Fibroblast of mammary gland (primary cell): ENCODE measurements at regions not wholly inside any gene's neighbourhood (a gene's known extent, or its start where the extent isn't known, plus 50 kb on each side); places are given as distances from the start of the nearest gene placed in this dataset.

Experiments used
- DNase-seq: peaks from one replicate; pipeline ENCODE4 v3.0.0-alpha.2; 2010; ENCODE audit warnings: low read depth
- H3K4me3 ChIP-seq: 2 replicates; pipeline ENCODE4 v1.5.1; 2011; ENCODE audit warnings: low read depth, mild to moderate bottlenecking, low read length, moderate library complexity; ENCODE audit not compliant: control insufficient read depth
- CTCF ChIP-seq: conservative IDR thresholded peaks from 2 replicates; pipeline ENCODE4 v1.5.1; 2011; ENCODE audit warnings: low read depth, low read length, inconsistent platforms; ENCODE audit not compliant: control insufficient read depth, insufficient read depth

DNA sequence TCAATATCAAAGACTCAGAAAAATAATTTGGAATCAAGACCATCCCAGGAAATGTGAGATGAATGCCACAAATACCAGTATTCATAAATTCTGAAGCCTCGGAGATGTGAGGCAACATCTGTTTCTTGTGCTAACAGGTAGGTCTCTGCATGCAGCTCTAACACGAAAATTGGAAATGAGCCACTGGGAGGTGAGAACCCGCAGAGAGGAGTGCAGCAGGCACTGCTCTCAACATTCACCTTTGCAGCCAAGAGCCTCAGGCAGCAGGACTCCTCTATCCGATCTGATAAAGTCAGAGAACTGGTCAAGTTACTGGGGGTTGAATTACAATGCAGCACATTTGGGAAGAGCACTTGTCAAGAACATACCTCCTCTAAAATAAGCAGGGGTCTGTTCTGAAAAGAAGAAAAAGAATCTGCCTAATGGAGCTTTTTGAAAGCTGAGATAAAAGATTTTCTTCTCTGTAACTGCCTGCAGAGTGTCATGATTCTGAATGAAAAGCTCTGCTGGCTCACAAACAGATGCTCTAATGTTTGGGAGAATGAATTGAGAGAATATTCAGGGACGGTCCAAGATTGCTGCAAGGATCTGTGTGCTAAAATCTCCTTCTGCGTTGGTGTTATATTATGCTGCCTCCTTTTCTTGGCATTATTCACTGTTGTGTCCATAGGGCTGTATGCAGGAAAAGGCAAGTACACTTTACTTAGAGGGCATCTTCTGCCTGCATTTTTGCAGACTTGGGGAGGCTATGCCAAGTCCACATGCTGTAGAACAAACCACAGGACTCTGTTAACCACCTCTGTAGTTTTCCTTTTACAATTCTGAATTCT is 209.6 kb upstream of the KRR1 start:
- peak; percentile 30 for DNase-seq
- H3K4me3 ChIP-seq, result no peak overlapping the region
- no peak for TF ChIP-seq CTCF

DNA sequence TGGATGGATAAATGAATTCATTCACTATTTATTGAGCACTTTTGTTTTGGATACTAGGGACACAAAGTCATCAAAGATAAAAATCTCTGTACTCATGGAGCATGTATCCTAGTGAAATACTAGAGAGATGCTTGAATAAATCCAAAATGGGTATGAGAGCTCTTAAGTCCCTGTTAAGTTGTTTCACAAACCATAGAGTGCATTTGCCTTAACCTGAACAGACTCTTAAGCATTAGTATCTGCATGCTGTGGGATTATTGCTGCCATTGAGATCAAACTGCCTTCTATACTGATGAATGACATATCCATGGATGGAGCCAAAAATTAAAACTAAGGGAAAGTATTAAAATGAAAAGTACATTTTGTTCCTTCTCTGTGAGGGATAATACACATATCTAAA is 206.5 kb upstream of the KRR1 start:
- DNase-seq, result no peak
- no peak for TF ChIP-seq CTCF
- H3K4me3 ChIP-seq, result no peak overlapping the region

- no peak overlapping the region for H3K4me3 ChIP-seq
- DNase-seq, result no peak
- TF ChIP-seq CTCF, result no peak
Observed at GRCh38 chr12:75716291-75717025, 205.0 kb upstream of the KRR1 start.

DNA sequence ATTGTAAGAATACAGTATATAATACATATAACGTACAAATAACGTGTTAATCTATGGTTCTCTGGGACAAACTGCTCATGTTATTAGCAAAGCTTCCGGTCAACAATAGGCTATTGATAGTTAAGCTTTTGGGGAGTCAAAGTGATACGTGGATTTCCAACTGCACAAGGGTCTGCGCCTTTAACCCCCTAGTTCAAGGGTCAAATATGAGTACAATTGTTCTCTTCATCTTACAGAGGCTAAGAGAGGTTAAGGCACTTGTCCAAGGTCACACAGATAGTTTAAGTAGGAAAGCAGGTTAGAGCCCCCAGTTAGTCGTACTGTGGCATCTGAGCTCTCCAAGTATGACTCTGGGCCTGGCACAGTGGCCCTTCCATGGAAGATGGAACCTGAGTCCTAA is 204.3 kb upstream of the KRR1 start:
- TF ChIP-seq CTCF, result no peak
- no peak for DNase-seq
- no peak overlapping the region for H3K4me3 ChIP-seq

- TF ChIP-seq CTCF, result no peak
- no peak overlapping the region for H3K4me3 ChIP-seq
- no peak for DNase-seq
Observed at GRCh38 chr12:75715323-75715644, 203.9 kb upstream of the KRR1 start.

- H3K4me3 ChIP-seq, result no peak overlapping the region
- DNase-seq, result no peak
- TF ChIP-seq CTCF, result no peak
Observed at GRCh38 chr12:75714462-75715322, 203.3 kb upstream of the KRR1 start.
